HEK293T (cell line): ENCODE measurements at regions not wholly inside any gene's neighbourhood (a gene's known extent, or its start where the extent isn't known, plus 50 kb on each side); places are given as distances from the start of the nearest gene placed in this dataset.

ENCODE experiments used
- ARNT ChIP-seq: fragments of 450-650 bp; IDR thresholded peaks from 2 replicates; pipeline ENCODE4 v1.6.1; 2017; ENCODE audit warnings: mild to moderate bottlenecking
- BHLHE40 ChIP-seq: fragments of 450-650 bp; IDR thresholded peaks from 2 replicates; pipeline ENCODE4 v1.6.1; 2016; ENCODE audit warnings: mild to moderate bottlenecking, moderate library complexity, borderline replicate concordance
- CTBP1 ChIP-seq: fragments of 450-650 bp; IDR thresholded peaks from 2 replicates; pipeline ENCODE4 v1.6.1; 2016; ENCODE audit warnings: borderline replicate concordance
- FOXK2 ChIP-seq: fragments of 450-650 bp; IDR thresholded peaks from 2 replicates; pipeline ENCODE4 v1.6.1; 2016; ENCODE audit warnings: mild to moderate bottlenecking
- FOXM1 ChIP-seq: fragments of 450-650 bp; IDR thresholded peaks from 2 replicates; pipeline ENCODE4 v1.6.1; 2017; ENCODE audit warnings: mild to moderate bottlenecking, borderline replicate concordance
- HDGF ChIP-seq: fragments of 450-650 bp; IDR thresholded peaks from 2 replicates; pipeline ENCODE4 v1.6.1; 2017; ENCODE audit warnings: antibody characterized with exemption, borderline replicate concordance
- NFRKB ChIP-seq: fragments of 450-650 bp; IDR thresholded peaks from 2 replicates; pipeline ENCODE4 v1.6.1; 2016; ENCODE audit warnings: mild to moderate bottlenecking, moderate library complexity
- SP1 ChIP-seq: fragments of 450-650 bp; IDR thresholded peaks from 2 replicates; pipeline ENCODE4 v1.6.1; 2017
- TARDBP ChIP-seq: fragments of 450-650 bp; IDR thresholded peaks from 2 replicates; pipeline ENCODE4 v1.6.1; 2016
- ZNF384 ChIP-seq: fragments of 450-650 bp; IDR thresholded peaks from 2 replicates; pipeline ENCODE4 v1.6.1; 2016
- TF ChIP-seq, protein P1 (sequence below): fragments of 450-650 bp; IDR thresholded peaks from 2 replicates; pipeline ENCODE4 v1.6.1; 2016

DNA sequence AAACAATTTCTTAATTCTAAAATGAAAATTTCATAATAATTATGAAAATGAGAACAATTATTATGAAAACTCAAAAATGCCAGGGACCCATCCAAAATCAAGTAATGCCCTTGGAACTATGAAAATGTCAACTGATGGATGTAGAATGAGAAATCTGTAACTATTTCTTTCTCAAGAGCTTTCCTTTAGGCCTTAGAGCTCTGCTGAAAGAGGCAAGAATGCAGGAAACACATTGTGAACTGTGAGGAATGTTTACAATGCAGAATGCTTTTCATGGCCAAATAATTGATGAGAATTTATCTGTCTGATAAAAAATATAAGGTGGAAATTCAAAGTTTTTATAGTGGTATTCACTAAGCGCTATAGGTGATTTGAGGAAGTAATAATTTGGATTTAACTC, 207.1 kb upstream of the PCDH18 start:
- TF ChIP-seq TARDBP (no peak), BHLHE40 (no peak), FOXM1 (no peak), ARNT (no peak), SP1 (no peak), CTBP1 (no peak), FOXK2 (no peak), NFRKB (no peak), ZNF384 (no peak), HDGF (no peak)
- TF ChIP-seq, protein P1, sequence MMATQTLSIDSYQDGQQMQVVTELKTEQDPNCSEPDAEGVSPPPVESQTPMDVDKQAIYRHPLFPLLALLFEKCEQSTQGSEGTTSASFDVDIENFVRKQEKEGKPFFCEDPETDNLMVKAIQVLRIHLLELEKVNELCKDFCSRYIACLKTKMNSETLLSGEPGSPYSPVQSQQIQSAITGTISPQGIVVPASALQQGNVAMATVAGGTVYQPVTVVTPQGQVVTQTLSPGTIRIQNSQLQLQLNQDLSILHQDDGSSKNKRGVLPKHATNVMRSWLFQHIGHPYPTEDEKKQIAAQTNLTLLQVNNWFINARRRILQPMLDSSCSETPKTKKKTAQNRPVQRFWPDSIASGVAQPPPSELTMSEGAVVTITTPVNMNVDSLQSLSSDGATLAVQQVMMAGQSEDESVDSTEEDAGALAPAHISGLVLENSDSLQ, result no peak
